ENCODE measurements at regions not wholly inside any gene's neighbourhood (a gene's known extent, or its start where the extent isn't known, plus 50 kb on each side); places are given as distances from the start of the nearest gene placed in this dataset.
A peak's percentile ranks its signal among the peaks of the same experiment; 100 is the strongest.

DNA sequence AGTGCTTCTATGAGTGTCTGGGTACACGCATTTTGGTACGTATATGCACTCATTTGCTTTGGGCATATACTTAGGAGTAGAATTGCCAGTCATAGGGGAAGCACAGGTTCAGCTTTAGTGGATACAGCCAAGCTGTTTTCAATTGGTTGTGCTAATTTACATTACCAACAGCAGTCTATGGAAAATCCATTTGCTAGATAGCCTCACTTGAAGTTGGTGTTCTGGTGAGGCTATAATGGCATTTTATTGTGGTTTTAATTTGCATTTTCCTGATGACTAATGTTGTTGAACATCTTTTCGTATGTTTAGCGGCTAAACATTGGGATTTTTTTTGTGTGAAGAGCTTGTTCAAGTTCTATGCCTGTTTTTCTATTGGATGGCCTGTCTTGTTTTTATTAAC is 76.8 kb upstream of the ANKH start:
- H3K79me2 ChIP-seq (ENCODE audit: control insufficient read depth, insufficient read depth, low read length), result no peaks in the 10 kb centered on the region
- no peak overlapping the region for H3K4me2 ChIP-seq (ENCODE audit: control insufficient read depth, insufficient read depth)
- ChIA-PET RAD21 (ENCODE audit: unreplicated experiment) (interaction anchor here (0.7 kb wide), 1 partner anchor 210 kb away, joined by 3 read pairs; no protein-coding TSS in a partner anchor), SMC1A (ENCODE audit: uncharacterized antibody, unreplicated experiment) (no interaction called here), POLR2A (no interaction called here), CTCF (no interaction called here)
- no peaks in the 10 kb centered on the region for H3K36me3 ChIP-seq (ENCODE audit: control insufficient read depth in 2 of 2, insufficient read depth in 2 of 2, low read length in 1 of 2)
- H3K27me3 ChIP-seq (replicated peaks in 1 of 2; ENCODE audit: control insufficient read depth in 2 of 2, insufficient read depth in 2 of 2, low read length in 1 of 2), result no peaks in the 10 kb centered on the region; a peak in 1 of 4 replicates
- no peak overlapping the region for H3K27ac ChIP-seq (ENCODE audit: control insufficient read depth, insufficient read depth)
- no peaks in the 10 kb centered on the region for H4K20me1 ChIP-seq (ENCODE audit: control insufficient read depth, insufficient read depth)
- TF ChIP-seq KLF5 (IDR thresholded peaks at IDR 0.05; ENCODE audit: partially characterized antibody) (no peak), SRF (IDR thresholded peaks at IDR 0.05; ENCODE audit: low read depth in 2 of 2, low read length in 2 of 2) (no peak)
- TF ChIP-seq, protein P1, sequence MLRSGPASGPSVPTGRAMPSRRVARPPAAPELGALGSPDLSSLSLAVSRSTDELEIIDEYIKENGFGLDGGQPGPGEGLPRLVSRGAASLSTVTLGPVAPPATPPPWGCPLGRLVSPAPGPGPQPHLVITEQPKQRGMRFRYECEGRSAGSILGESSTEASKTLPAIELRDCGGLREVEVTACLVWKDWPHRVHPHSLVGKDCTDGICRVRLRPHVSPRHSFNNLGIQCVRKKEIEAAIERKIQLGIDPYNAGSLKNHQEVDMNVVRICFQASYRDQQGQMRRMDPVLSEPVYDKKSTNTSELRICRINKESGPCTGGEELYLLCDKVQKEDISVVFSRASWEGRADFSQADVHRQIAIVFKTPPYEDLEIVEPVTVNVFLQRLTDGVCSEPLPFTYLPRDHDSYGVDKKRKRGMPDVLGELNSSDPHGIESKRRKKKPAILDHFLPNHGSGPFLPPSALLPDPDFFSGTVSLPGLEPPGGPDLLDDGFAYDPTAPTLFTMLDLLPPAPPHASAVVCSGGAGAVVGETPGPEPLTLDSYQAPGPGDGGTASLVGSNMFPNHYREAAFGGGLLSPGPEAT (IDR thresholded peaks at IDR 0.05; ENCODE audit: low read depth), result no peak
- H2AFZ ChIP-seq (ENCODE audit: control insufficient read depth, low read depth, low read length), result no peak overlapping the region
- no peaks in the 10 kb centered on the region for H3K9me3 ChIP-seq (replicated peaks; ENCODE audit: control insufficient read depth, insufficient read depth, low read length)
- no peak overlapping the region for H3K9ac ChIP-seq (ENCODE audit: control insufficient read depth, insufficient read depth, low read length)
- DNase-seq (ENCODE audit: low read depth, low spot score) (no peak), ATAC-seq (no peak), FAIRE-seq (no peak)
- no peak overlapping the region for H3K4me3 ChIP-seq
- H3K4me1 ChIP-seq (ENCODE audit: control insufficient read depth, insufficient read depth, low read length), result no peaks in the 10 kb centered on the region
- 47% methylated on average over 4 of the region's 4 CpGs for WGBS (ENCODE audit: insufficient coverage, insufficient replicate concordance, low lambda C conversion rate, missing lambda C conversion rate)
- intact Hi-C loops (cut with micrococcal nuclease; ENCODE audit: unreplicated experiment), result loop anchor here (5.0 kb wide), 1 partner anchor 221 kb away; no protein-coding TSS in a partner anchor
- BruUV-seq (replicated peaks), result no TSS peak
- in situ Hi-C loops (cut with MboI), result no loop called here

DNA sequence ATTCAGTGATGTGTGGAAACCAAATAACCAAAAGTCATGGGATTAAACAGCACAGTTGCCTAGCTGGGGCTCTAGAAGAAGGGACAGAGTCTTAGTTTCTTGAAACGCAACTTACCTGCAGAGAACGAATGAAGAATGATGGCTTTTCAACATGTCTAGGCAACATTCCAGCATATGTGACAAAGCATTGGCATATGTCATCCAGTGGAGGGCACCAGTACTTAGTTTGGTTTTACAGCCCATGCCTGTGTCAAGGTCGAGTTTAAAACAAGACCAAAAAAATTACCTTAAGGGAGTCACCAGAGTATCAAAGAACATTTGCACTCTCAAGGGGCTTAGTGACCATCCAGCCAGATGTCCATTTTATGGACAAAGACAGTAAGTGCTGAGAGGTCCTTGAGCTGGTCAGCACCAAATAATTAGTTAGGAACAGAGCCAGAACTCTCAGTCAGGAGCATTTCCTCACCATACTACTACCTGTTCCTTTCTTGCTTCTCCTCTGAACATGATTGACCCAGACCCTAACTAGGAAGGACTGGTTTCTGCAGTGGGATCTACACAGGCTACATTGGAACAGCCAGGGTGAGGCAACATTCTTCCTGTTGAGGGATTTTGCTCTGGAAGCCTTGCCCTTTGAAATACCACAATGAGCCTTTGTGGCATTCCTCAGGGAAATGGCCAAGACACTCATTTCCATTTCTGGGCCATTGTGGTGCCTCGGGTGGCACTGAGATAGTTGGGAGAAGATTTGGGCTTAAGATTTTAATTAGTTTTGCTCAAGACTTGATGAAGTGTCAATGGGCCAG is 75.4 kb upstream of the ANKH start:
- DNase-seq (ENCODE audit: low read depth, low spot score), result peak; percentile 15
- TF ChIP-seq HCFC1 (IDR thresholded peaks at IDR 0.05; ENCODE audit: low read length) (no peak), FOXM1 (IDR thresholded peaks at IDR 0.05; ENCODE audit: low read depth, low read length) (no peak), RAD21 (IDR thresholded peaks at IDR 0.05; ENCODE audit: insufficient read depth, low read depth, low read length) (peak; percentile 42; the same call in 1 of the 2 replicates), SMC3 (IDR thresholded peaks at IDR 0.05; ENCODE audit: borderline replicate concordance, low read length) (peak; percentile 34; the same call in 1 of the 2 replicates)
- TF ChIP-seq, protein P2, sequence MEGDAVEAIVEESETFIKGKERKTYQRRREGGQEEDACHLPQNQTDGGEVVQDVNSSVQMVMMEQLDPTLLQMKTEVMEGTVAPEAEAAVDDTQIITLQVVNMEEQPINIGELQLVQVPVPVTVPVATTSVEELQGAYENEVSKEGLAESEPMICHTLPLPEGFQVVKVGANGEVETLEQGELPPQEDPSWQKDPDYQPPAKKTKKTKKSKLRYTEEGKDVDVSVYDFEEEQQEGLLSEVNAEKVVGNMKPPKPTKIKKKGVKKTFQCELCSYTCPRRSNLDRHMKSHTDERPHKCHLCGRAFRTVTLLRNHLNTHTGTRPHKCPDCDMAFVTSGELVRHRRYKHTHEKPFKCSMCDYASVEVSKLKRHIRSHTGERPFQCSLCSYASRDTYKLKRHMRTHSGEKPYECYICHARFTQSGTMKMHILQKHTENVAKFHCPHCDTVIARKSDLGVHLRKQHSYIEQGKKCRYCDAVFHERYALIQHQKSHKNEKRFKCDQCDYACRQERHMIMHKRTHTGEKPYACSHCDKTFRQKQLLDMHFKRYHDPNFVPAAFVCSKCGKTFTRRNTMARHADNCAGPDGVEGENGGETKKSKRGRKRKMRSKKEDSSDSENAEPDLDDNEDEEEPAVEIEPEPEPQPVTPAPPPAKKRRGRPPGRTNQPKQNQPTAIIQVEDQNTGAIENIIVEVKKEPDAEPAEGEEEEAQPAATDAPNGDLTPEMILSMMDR (IDR thresholded peaks at IDR 0.05 in 2 of 3, conservative IDR thresholded peaks at IDR 0.05 in 1 of 3; ENCODE audit: control insufficient read depth in 2 of 3, extremely low read depth in 1 of 3, insufficient read depth in 1 of 3, low read depth in 3 of 3, low read length in 3 of 3), result peak; percentile 47 to 59 (median 50); a peak in 5 of 6 replicates

More for the DNA sequence above, 75.4 kb upstream of the ANKH start:
- H3K27me3 ChIP-seq (replicated peaks in 1 of 2; ENCODE audit: control insufficient read depth in 2 of 2, insufficient read depth in 2 of 2, low read length in 1 of 2), result no peaks in the 10 kb centered on the region; a peak in 1 of 4 replicates
- intact Hi-C loops (cut with micrococcal nuclease; ENCODE audit: unreplicated experiment) (loop anchor here (1.0 to 5.0 kb wide), 2 partner anchors 56 to 220 kb away; no protein-coding TSS in a partner anchor), in situ Hi-C loops (cut with MboI) (no loop called here)
- no peak overlapping the region for H3K9ac ChIP-seq (ENCODE audit: control insufficient read depth, insufficient read depth, low read length)
- H3K9me3 ChIP-seq (replicated peaks; ENCODE audit: control insufficient read depth, insufficient read depth, low read length), result no peaks in the 10 kb centered on the region
- H3K79me2 ChIP-seq (ENCODE audit: control insufficient read depth, insufficient read depth, low read length), result no peaks in the 10 kb centered on the region
- no peak overlapping the region for H3K4me2 ChIP-seq (ENCODE audit: control insufficient read depth, insufficient read depth)
- no peaks in the 10 kb centered on the region for H4K20me1 ChIP-seq (ENCODE audit: control insufficient read depth, insufficient read depth)
- FAIRE-seq, result peak; percentile 89
- ChIA-PET RAD21 (ENCODE audit: unreplicated experiment) (no interaction called here), CTCF (interaction anchor here (0.7 to 4.4 kb wide), 4 partner anchors 10 to 56 kb away, joined by 3 to 14 read pairs (median 3); no protein-coding TSS in a partner anchor), POLR2A (no interaction called here), SMC1A (ENCODE audit: uncharacterized antibody, unreplicated experiment) (interaction anchor here (0.7 to 0.8 kb wide), 2 partner anchors 67 to 184 kb away, joined by 4 read pairs; no protein-coding TSS in a partner anchor)
- ATAC-seq, result peak; percentile 85
- H3K4me3 ChIP-seq, result no peak overlapping the region
- H3K36me3 ChIP-seq (ENCODE audit: control insufficient read depth in 2 of 2, insufficient read depth in 2 of 2, low read length in 1 of 2), result no peaks in the 10 kb centered on the region
- 29% methylated on average over 4 of the region's 4 CpGs for WGBS (ENCODE audit: insufficient coverage, insufficient replicate concordance, low lambda C conversion rate, missing lambda C conversion rate)
- BruUV-seq (replicated peaks), result no TSS peak
- H3K27ac ChIP-seq (ENCODE audit: control insufficient read depth, insufficient read depth), result no peak overlapping the region
- no peaks in the 10 kb centered on the region for H3K4me1 ChIP-seq (ENCODE audit: control insufficient read depth, insufficient read depth, low read length)
- no peak overlapping the region for H2AFZ ChIP-seq (ENCODE audit: control insufficient read depth, low read depth, low read length)
